Smooth muscle cell (in vitro differentiated cells): ENCODE measurements at regions not wholly inside any gene's neighbourhood (a gene's known extent, or its start where the extent isn't known, plus 50 kb on each side); places are given as distances from the start of the nearest gene placed in this dataset.

Source experiments
- DNase-seq: peaks from one replicate; lab custom pipeline; 2025; ENCODE audit not compliant: unreplicated experiment; lab: John Stamatoyannopoulos, UW
- H2AFZ ChIP-seq: fragments of 200-600 bp; sonication (generic); 2 replicates; pipeline ENCODE4 v1.6.0; 2016; ENCODE audit warnings: antibody characterized with exemption, low read depth, mild to moderate bottlenecking
- H3F3A ChIP-seq: fragments of 200-600 bp; sonication (generic); 2 replicates; pipeline ENCODE4 v1.6.0; 2017; ENCODE audit warnings: antibody characterized with exemption, low read depth
- H3K27ac ChIP-seq: fragments of 200-600 bp; sonication (generic); 2 replicates; pipeline ENCODE4 v1.5.1; 2016; ENCODE audit warnings: low read depth, mild to moderate bottlenecking
- H3K27me3 ChIP-seq: fragments of 200-600 bp; sonication (generic); 2 replicates; pipeline ENCODE4 v1.6.1; 2016; ENCODE audit warnings: low read depth, mild to moderate bottlenecking
- H3K36me3 ChIP-seq: fragments of 200-600 bp; sonication (generic); 2 replicates; pipeline ENCODE4 v1.5.1; 2016; ENCODE audit warnings: low read depth
- H3K4me1 ChIP-seq: fragments of 200-600 bp; sonication (generic); 2 replicates; pipeline ENCODE4 v1.5.1; 2016; ENCODE audit warnings: low read depth
- H3K4me2 ChIP-seq: fragments of 200-600 bp; sonication (generic); 2 replicates; pipeline ENCODE4 v1.6.0; 2016; ENCODE audit warnings: mild to moderate bottlenecking
- H3K4me3 ChIP-seq: fragments of 200-600 bp; sonication (generic); 2 replicates; pipeline ENCODE4 v1.5.1; 2016; ENCODE audit warnings: mild to moderate bottlenecking
- H3K79me2 ChIP-seq: fragments of 200-600 bp; sonication (generic); 2 replicates; pipeline ENCODE4 v1.6.0; 2016; ENCODE audit warnings: low read depth, mild to moderate bottlenecking
- H3K9ac ChIP-seq: fragments of 200-600 bp; sonication (generic); 2 replicates; pipeline ENCODE4 v1.6.0; 2016; ENCODE audit warnings: low read depth
- H3K9me3 ChIP-seq: fragments of 200-600 bp; sonication (generic); replicated peaks from 2 replicates; pipeline ENCODE4 v1.5.1; 2016; ENCODE audit warnings: low read depth
- H4K20me1 ChIP-seq: fragments of 200-600 bp; sonication (generic); 2 replicates; pipeline ENCODE4 v1.6.0; 2016; ENCODE audit warnings: low read depth
- WGBS: methylation state at CpG from one replicate; pipeline ENCODE4 v1.1.7; 2016; ENCODE audit warnings: low lambda C conversion rate; 5-methylcytosine and 5-hydroxymethylcytosine counted together
- TF ChIP-seq, protein P1 (sequence below): fragments of 200-600 bp; sonication (generic); IDR thresholded peaks from 2 replicates; pipeline ENCODE4 v1.5.1; 2017; ENCODE audit warnings: borderline replicate concordance, mild to moderate bottlenecking, antibody characterized with exemption; ENCODE audit not compliant: insufficient read depth, poor library complexity, severe bottlenecking

DNA sequence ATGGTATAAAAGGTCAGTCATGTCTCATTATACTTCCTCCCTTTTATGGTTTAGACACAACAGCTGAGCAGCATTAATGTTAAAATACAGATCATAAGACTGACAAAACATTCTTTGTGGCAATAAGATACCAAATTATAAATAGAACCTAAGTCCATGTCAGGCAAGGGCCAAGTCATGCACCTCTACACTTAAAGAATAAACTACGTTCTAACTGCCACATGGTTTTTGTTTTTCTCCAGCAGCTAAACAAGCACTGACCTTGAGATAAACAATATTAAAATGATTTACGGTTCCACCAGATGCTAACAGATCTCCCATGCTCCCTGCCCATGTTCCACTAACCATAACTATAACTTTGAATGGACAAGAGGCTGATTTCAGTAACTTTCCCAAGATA, 368.6 kb upstream of the TFPI start:
- H3K27ac ChIP-seq: no peak overlapping the region
- 60% methylated on average over 2 of the region's 2 CpGs for WGBS
- H3K4me1 ChIP-seq: no peaks in the 10 kb centered on the region

DNA sequence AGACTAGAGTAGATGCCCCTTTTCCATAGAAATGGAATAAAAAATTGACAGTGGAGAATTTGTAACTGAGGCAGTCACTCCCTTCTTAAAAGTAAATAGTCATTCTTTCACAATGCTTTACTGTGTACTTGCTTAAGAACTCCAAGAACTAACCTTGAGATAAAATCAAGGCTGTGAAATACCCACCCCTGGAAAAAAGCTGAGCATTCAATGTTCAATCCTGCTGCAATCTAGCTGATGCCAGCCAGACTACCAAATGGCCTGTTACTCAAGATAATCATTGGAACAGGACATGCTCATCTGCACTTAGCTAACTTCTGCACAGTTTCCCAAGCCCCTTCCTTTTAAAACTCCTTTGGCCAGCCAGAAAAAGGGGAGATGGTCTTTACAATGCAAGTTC, 367.4 kb upstream of the GULP1 start:
- no peaks in the 10 kb centered on the region for H4K20me1 ChIP-seq
- peak overlapping the region; percentile 9 for H2AFZ ChIP-seq
- H3F3A ChIP-seq: no peaks in the 10 kb centered on the region
- no peaks in the 10 kb centered on the region for H3K36me3 ChIP-seq
- no peak for DNase-seq
- H3K9ac ChIP-seq: no peak overlapping the region
- no peaks in the 10 kb centered on the region for H3K27me3 ChIP-seq
- H3K4me3 ChIP-seq: no peak overlapping the region
- H3K79me2 ChIP-seq: no peaks in the 10 kb centered on the region
- H3K9me3 ChIP-seq: no peaks in the 10 kb centered on the region
- H3K27ac ChIP-seq: no peak overlapping the region
- no peak overlapping the region for H3K4me2 ChIP-seq
- TF ChIP-seq, protein P1, sequence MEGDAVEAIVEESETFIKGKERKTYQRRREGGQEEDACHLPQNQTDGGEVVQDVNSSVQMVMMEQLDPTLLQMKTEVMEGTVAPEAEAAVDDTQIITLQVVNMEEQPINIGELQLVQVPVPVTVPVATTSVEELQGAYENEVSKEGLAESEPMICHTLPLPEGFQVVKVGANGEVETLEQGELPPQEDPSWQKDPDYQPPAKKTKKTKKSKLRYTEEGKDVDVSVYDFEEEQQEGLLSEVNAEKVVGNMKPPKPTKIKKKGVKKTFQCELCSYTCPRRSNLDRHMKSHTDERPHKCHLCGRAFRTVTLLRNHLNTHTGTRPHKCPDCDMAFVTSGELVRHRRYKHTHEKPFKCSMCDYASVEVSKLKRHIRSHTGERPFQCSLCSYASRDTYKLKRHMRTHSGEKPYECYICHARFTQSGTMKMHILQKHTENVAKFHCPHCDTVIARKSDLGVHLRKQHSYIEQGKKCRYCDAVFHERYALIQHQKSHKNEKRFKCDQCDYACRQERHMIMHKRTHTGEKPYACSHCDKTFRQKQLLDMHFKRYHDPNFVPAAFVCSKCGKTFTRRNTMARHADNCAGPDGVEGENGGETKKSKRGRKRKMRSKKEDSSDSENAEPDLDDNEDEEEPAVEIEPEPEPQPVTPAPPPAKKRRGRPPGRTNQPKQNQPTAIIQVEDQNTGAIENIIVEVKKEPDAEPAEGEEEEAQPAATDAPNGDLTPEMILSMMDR: no peak
- no peaks in the 10 kb centered on the region for H3K4me1 ChIP-seq

More for the DNA sequence above, 368.6 kb upstream of the TFPI start:
- Histone ChIP-seq H3K4me2 (no peak overlapping the region), H3K79me2 (no peaks in the 10 kb centered on the region), H2AFZ (no peak overlapping the region), H4K20me1 (no peaks in the 10 kb centered on the region), H3K9me3 (no peaks in the 10 kb centered on the region), H3K9ac (no peak overlapping the region), H3K36me3 (no peaks in the 10 kb centered on the region), H3K27me3 (no peaks in the 10 kb centered on the region), H3K4me3 (no peak overlapping the region), H3F3A (no peaks in the 10 kb centered on the region)
- TF ChIP-seq, protein P1: no peak
- DNase-seq: no peak

DNA sequence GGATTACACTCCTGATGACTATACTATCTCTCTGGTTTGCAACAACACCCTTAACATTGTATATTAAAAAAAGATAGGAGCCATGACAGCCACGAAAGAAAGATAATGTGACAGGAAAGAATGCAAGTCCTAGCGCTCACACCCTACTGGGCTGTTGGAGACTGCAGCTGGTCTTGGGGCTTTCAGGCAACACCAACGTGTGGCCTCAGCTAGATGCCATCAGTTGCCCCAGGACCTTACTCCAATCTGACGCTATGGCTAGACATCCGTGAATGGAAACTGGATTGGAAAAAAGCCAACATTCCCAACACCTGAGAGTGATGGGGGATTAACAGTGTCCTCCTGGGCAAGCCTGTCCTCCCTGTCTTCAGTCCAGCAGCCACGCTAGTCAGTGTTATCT, 357.4 kb upstream of the GULP1 start:
- WGBS: 86% methylated on average over 6 of the region's 6 CpGs
- TF ChIP-seq, protein P1: no peak
- Histone ChIP-seq H3K9ac (no peak overlapping the region), H3K4me2 (no peak overlapping the region), H3K9me3 (no peaks in the 10 kb centered on the region), H4K20me1 (no peaks in the 10 kb centered on the region), H3K27ac (no peak overlapping the region), H3F3A (no peaks in the 10 kb centered on the region), H3K79me2 (no peaks in the 10 kb centered on the region), H3K4me1 (no peaks in the 10 kb centered on the region), H3K4me3 (no peak overlapping the region), H3K27me3 (no peaks in the 10 kb centered on the region), H3K36me3 (no peaks in the 10 kb centered on the region), H2AFZ (no peak overlapping the region)
- DNase-seq: no peak

DNA sequence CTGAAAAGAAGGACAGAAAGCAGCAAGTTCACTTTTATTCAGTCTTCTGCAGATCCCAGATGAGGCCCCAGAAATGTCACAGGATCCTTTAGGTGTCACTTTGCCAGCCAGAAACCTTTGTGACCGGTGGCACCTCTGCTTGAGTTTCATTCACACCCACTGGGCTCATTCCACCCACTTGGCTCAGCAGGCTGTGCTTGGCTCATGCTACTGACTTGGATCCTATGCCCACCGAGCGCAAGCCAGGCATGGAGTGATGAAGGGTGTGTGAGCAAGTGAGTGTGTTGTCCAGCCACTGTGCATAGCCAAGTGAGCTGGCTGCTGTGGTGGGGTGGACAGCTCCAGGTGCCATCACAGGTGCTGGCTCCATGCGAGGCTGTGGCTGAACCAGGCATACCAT, 357.0 kb upstream of the GULP1 start:
- WGBS: 93% methylated on average over 4 of the region's 4 CpGs
- H2AFZ ChIP-seq: no peak overlapping the region

More for the DNA sequence above, 357.0 kb upstream of the GULP1 start:
- H3K9ac ChIP-seq: no peak overlapping the region
- H3F3A ChIP-seq: no peaks in the 10 kb centered on the region
- no peak for DNase-seq
- no peak overlapping the region for H3K27ac ChIP-seq
- no peaks in the 10 kb centered on the region for H3K9me3 ChIP-seq
- H3K27me3 ChIP-seq: no peaks in the 10 kb centered on the region
- TF ChIP-seq, protein P1: no peak
- H3K4me1 ChIP-seq: no peaks in the 10 kb centered on the region
- no peaks in the 10 kb centered on the region for H3K79me2 ChIP-seq
- H3K4me2 ChIP-seq: no peak overlapping the region
- H4K20me1 ChIP-seq: no peaks in the 10 kb centered on the region
- H3K36me3 ChIP-seq: no peaks in the 10 kb centered on the region
- no peak overlapping the region for H3K4me3 ChIP-seq
